Neutrophil (primary cell): ENCODE measurements at regions not wholly inside any gene's neighbourhood (a gene's known extent, or its start where the extent isn't known, plus 50 kb on each side); places are given as distances from the start of the nearest gene placed in this dataset.

ENCODE experiments used
- H3K27ac ChIP-seq: fragments of 200-600 bp; sonication (generic); 2 replicates; pipeline ENCODE4 v1.5.1; 2016; ENCODE audit warnings: mild to moderate bottlenecking, moderate library complexity
- H3K27me3 ChIP-seq: fragments of 200-600 bp; sonication (generic); 2 replicates; pipeline ENCODE4 v1.6.0; 2016; ENCODE audit warnings: mild to moderate bottlenecking
- H3K36me3 ChIP-seq: fragments of 200-600 bp; sonication (generic); 2 replicates; pipeline ENCODE4 v1.5.1; 2017
- H3K4me1 ChIP-seq, 2 experiments: fragments of 200-600 bp in 1 of 2; sonication (generic) in 1 of 2; 1 replicate in 1 of 2; 2 replicates in 1 of 2; pipeline versions ENCODE4 v1.5.1 to v1.6.1; 2013 to 2016; ENCODE audit warnings: low read depth in 1 of 2, low read length in 1 of 2, mild to moderate bottlenecking in 1 of 2, moderate library complexity in 1 of 2; ENCODE audit not compliant: control insufficient read depth in 1 of 2, insufficient read depth in 1 of 2
- H3K4me3 ChIP-seq, 2 experiments: fragments of 200-600 bp in 1 of 2; sonication (generic) in 1 of 2; 1 replicate in 1 of 2; 2 replicates in 1 of 2; pipeline ENCODE4 v1.5.1; 2013 to 2016; ENCODE audit warnings: low read depth in 1 of 2, low read length in 1 of 2, mild to moderate bottlenecking in 1 of 2, moderate library complexity in 1 of 2
- H3K9me3 ChIP-seq: fragments of 200-600 bp; sonication (generic); 2 replicates; pipeline ENCODE4 v1.5.1; 2016
- CTCF ChIP-seq: fragments of 200-600 bp; sonication (generic); IDR thresholded peaks from 2 replicates; pipeline ENCODE4 v1.5.1; 2016; ENCODE audit warnings: antibody characterized with exemption

- H3K27ac ChIP-seq: peak overlapping the region; percentile 83
- no peaks in the 10 kb centered on the region for H3K9me3 ChIP-seq
- TF ChIP-seq CTCF: no peak
- H3K4me3 ChIP-seq: peak overlapping the region in 1 of 2 experiments; percentile 36
- H3K4me1 ChIP-seq: peaks cover 59 to 82% of the 10 kb centered on the region in 2 experiments
- no peaks in the 10 kb centered on the region for H3K27me3 ChIP-seq
- no peaks in the 10 kb centered on the region for H3K36me3 ChIP-seq
These were observed 103.8 kb upstream of the MME start for GRCh38 chr3:154976072-154976983.

- no peaks in the 10 kb centered on the region for H3K36me3 ChIP-seq
- H3K27ac ChIP-seq: peak overlapping the region; percentile 98
- H3K4me3 ChIP-seq: no peak overlapping the region
- H3K4me1 ChIP-seq: peaks cover 77 to 97% of the 10 kb centered on the region in 2 experiments
- H3K9me3 ChIP-seq: no peaks in the 10 kb centered on the region
- no peaks in the 10 kb centered on the region for H3K27me3 ChIP-seq
- TF ChIP-seq CTCF: no peak
These were observed 106.3 kb upstream of the MME start for GRCh38 chr3:154973851-154974250.

- H3K27ac ChIP-seq: peak overlapping the region; percentile 98
- H3K27me3 ChIP-seq: no peaks in the 10 kb centered on the region
- peaks cover 68 to 91% of the 10 kb centered on the region in 2 experiments for H3K4me1 ChIP-seq
- no peak overlapping the region for H3K4me3 ChIP-seq
- H3K9me3 ChIP-seq: no peaks in the 10 kb centered on the region
- TF ChIP-seq CTCF: no peak
- H3K36me3 ChIP-seq: no peaks in the 10 kb centered on the region
These were observed 107.2 kb upstream of the MME start for GRCh38 chr3:154972951-154973350.

GRCh38 chr3:154971771-154972326 lies 108.3 kb upstream of the MME start:
- TF ChIP-seq CTCF: no peak
- H3K27me3 ChIP-seq: no peaks in the 10 kb centered on the region
- peaks cover 57 to 80% of the 10 kb centered on the region in 2 experiments for H3K4me1 ChIP-seq
- no peaks in the 10 kb centered on the region for H3K36me3 ChIP-seq
- peak overlapping the region; percentile 7 to 42 for H3K4me3 ChIP-seq
- peak overlapping the region; percentile 98 for H3K27ac ChIP-seq
- H3K9me3 ChIP-seq: no peaks in the 10 kb centered on the region

- Histone ChIP-seq H3K27me3 (no peaks in the 10 kb centered on the region), H3K4me1 (peaks cover 52 to 75% of the 10 kb centered on the region in 2 experiments), H3K36me3 (no peaks in the 10 kb centered on the region), H3K27ac (peak overlapping the region; percentile 98), H3K9me3 (no peaks in the 10 kb centered on the region), H3K4me3 (peak overlapping the region; percentile 7 to 42)
- TF ChIP-seq CTCF: no peak
These were observed 108.8 kb upstream of the MME start for GRCh38 chr3:154971341-154971740.
